Transverse colon (tissue), 4 donors: ENCODE measurements at regions not wholly inside any gene's neighbourhood (a gene's known extent, or its start where the extent isn't known, plus 50 kb on each side); places are given as distances from the start of the nearest gene placed in this dataset.

ENCODE experiments used
- DNase-seq: peaks from one replicate; pipeline ENCODE4 v3.0.0-alpha.2; 2019
- H3K27ac ChIP-seq, 4 donors: fragments of 200-600 bp; sonication (generic); 2 replicates each; pipeline ENCODE4 v1.5.1; 2016 to 2018; ENCODE audit warnings: inconsistent platforms in 4 of 4
- H3K27me3 ChIP-seq: fragments of 200-600 bp; sonication (generic); 2 replicates; pipeline ENCODE4 v1.5.1; 2017; ENCODE audit warnings: inconsistent platforms
- H3K36me3 ChIP-seq, 4 donors: fragments of 200-600 bp; sonication (generic); 2 replicates each; pipeline ENCODE4 v1.5.1; 2017 to 2019; ENCODE audit warnings: inconsistent platforms in 4 of 4
- H3K4me1 ChIP-seq, 4 donors: fragments of 200-600 bp; sonication (generic); 2 replicates each; pipeline ENCODE4 v1.5.1; 2017 to 2020; ENCODE audit warnings: inconsistent platforms in 4 of 4
- H3K4me3 ChIP-seq, 4 donors: fragments of 200-600 bp; sonication (generic); 1 replicate in 1 of 4; 2 replicates in 3 of 4; pipeline versions ENCODE4 v1.5.1 to v1.6.1; 2017 to 2019; ENCODE audit warnings: inconsistent platforms in 4 of 4
- H3K9me3 ChIP-seq, 2 donors: fragments of 200-600 bp; sonication (generic); 2 replicates each; pipeline ENCODE4 v1.5.1; 2017 to 2019; ENCODE audit warnings: inconsistent platforms in 2 of 2
- CTCF ChIP-seq, 5 experiments: fragments of 200-600 bp in 3 of 5; fragments of 450-650 bp in 2 of 5; sonication (generic) in 3 of 5; IDR thresholded peaks; 1 replicate in 2 of 5; 2 replicates in 3 of 5; pipeline ENCODE4 v1.5.1; 2016 to 2017; ENCODE audit warnings: antibody characterized with exemption in 5 of 5, inconsistent platforms in 3 of 5, mild to moderate bottlenecking in 2 of 5, moderate library complexity in 1 of 5
- EP300 ChIP-seq: sonication (generic); formaldehyde crosslinking; IDR thresholded peaks from one replicate; pipeline ENCODE4 v1.6.1; 2017; ENCODE audit warnings: antibody characterized with exemption, low read depth
- POLR2A ChIP-seq: fragments of 450-650 bp; IDR thresholded peaks from one replicate; pipeline ENCODE4 v1.6.1; 2016; ENCODE audit warnings: antibody characterized with exemption, mild to moderate bottlenecking, moderate library complexity
- POLR2AphosphoS5 ChIP-seq, 3 donors: sonication (generic); formaldehyde crosslinking; IDR thresholded peaks; one replicate each; pipeline ENCODE4 v1.6.1; 2016; ENCODE audit warnings: antibody characterized with exemption in 3 of 3
- WGBS, 2 donors: methylation state at CpG; one replicate each; pipeline ENCODE4 v1.1.5; 2018; ENCODE audit warnings: low coverage in 1 of 2; 5-methylcytosine and 5-hydroxymethylcytosine counted together
- in situ Hi-C, 4 donors: fragments of 200-750 bp; cut with MboI; loops; one replicate each; pipeline versions ENCODE4 v1.15.0 to v1.15.1; 2017; ENCODE audit warnings: low sequenced_read_pairs in 3 of 4, low pct_ligation_motif_present in 1 of 4, low pct_unique_long_range_greater_than_20kb in 1 of 4
- intact Hi-C: fragments of 100-400 bp; cut with DNase I; formaldehyde crosslinking; loops from one replicate; pipeline ENCODE4 v1.15.1; 2023; ENCODE audit warnings: low total_unique reads

GRCh38 chr14:94717808-94718207, 52.1 kb downstream of the GSC start:
- TF ChIP-seq POLR2AphosphoS5 (IDR thresholded peaks at IDR 0.05): no peak
- TF ChIP-seq CTCF (IDR thresholded peaks at IDR 0.05): no peak
- TF ChIP-seq EP300: no peak
- TF ChIP-seq POLR2A: no peak
- intact Hi-C loops (no loop called here), in situ Hi-C loops (no loop called here)
- Histone ChIP-seq H3K4me3 (no peak overlapping the region), H3K36me3 (no peaks in the 10 kb centered on the region), H3K27ac (no peak overlapping the region), H3K9me3 (no peaks in the 10 kb centered on the region), H3K4me1 (no peaks in the 10 kb centered on the region), H3K27me3 (no peaks in the 10 kb centered on the region)
- DNase-seq: no peak
- WGBS, 2 donors: 73 to 81% methylated on average over 4 to 5 of the region's 5 CpGs

- WGBS, 2 donors: 61 to 84% methylated on average over 2 of the region's 2 CpGs
- TF ChIP-seq EP300 (no peak), POLR2AphosphoS5 (IDR thresholded peaks at IDR 0.05) (no peak), CTCF (IDR thresholded peaks at IDR 0.05) (no peak), POLR2A (no peak)
- in situ Hi-C loops: no loop called here
- H3K4me3 ChIP-seq: no peak overlapping the region
- H3K27ac ChIP-seq: no peak overlapping the region
- intact Hi-C loops: no loop called here
- H3K9me3 ChIP-seq: no peaks in the 10 kb centered on the region
- no peaks in the 10 kb centered on the region for H3K27me3 ChIP-seq
- DNase-seq: no peak
- H3K4me1 ChIP-seq: no peaks in the 10 kb centered on the region
- no peaks in the 10 kb centered on the region for H3K36me3 ChIP-seq
These were observed 52.9 kb downstream of the GSC start for GRCh38 chr14:94716976-94717375.

- no peaks in the 10 kb centered on the region for H3K4me1 ChIP-seq
- no peak overlapping the region for H3K27ac ChIP-seq
- intact Hi-C loops: no loop called here
- no peak for DNase-seq
- H3K36me3 ChIP-seq: no peaks in the 10 kb centered on the region
- in situ Hi-C loops: no loop called here
- WGBS, 2 donors: 37 to 58% methylated on average over 11 to 13 of the region's 13 CpGs
- no peak for TF ChIP-seq CTCF (IDR thresholded peaks at IDR 0.05)
- TF ChIP-seq POLR2AphosphoS5 (IDR thresholded peaks at IDR 0.05): peak in 2 of 3 donors; percentile 21 to 65
- H3K4me3 ChIP-seq: no peak overlapping the region
- H3K27me3 ChIP-seq: peaks cover 7% of the 10 kb centered on the region
- H3K9me3 ChIP-seq: no peaks in the 10 kb centered on the region
These were observed 56.8 kb downstream of the GSC start for GRCh38 chr14:94713115-94713514.

GRCh38 chr14:94710731-94711130, 59.2 kb downstream of the GSC start:
- TF ChIP-seq CTCF (IDR thresholded peaks at IDR 0.05): no peak
- TF ChIP-seq EP300: no peak
- no peak for TF ChIP-seq POLR2AphosphoS5 (IDR thresholded peaks at IDR 0.05)
- TF ChIP-seq POLR2A: no peak
- no peak overlapping the region for H3K4me3 ChIP-seq
- no peak overlapping the region for H3K27ac ChIP-seq
- WGBS, 2 donors: 78 to 84% methylated on average over 7 to 10 of the region's 10 CpGs
- no peaks in the 10 kb centered on the region for H3K9me3 ChIP-seq
- peaks cover 12% of the 10 kb centered on the region for H3K27me3 ChIP-seq
- in situ Hi-C loops (no loop called here), intact Hi-C loops (no loop called here)
- H3K4me1 ChIP-seq: no peaks in the 10 kb centered on the region
- DNase-seq: no peak
- H3K36me3 ChIP-seq: no peaks in the 10 kb centered on the region
